ENCODE measurements at regions not wholly inside any gene's neighbourhood (a gene's known extent, or its start where the extent isn't known, plus 50 kb on each side); places are given as distances from the start of the nearest gene placed in this dataset.

DNA sequence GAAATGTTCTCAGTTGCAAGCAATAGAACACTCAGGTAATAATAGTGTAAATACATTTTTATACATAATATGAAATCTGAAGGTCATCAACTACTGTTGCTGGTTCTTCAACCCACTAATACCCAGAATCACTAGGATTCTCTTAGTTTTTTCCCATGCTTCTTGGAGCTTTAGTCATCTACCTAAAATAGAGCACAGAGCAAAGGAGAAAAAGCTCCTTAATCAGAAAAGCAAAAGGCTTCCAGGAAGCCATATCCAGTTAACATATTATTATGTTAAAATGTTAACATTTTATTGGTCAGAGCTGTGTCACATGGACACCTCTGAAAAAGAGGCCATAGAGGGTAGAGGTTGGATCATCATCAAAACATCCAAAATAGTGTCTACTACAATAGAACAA, 57.0 kb downstream of the CCER1 start:
- TF ChIP-seq EP300 (IDR thresholded peaks at IDR 0.05; ENCODE audit: borderline replicate concordance in 1 of 2, control insufficient read depth in 1 of 2, low read depth in 2 of 2, low read length in 2 of 2) (no peak), MEF2A (IDR thresholded peaks at IDR 0.05; ENCODE audit: insufficient read depth, low read depth, low read length) (no peak)
- TF ChIP-seq, protein P1, sequence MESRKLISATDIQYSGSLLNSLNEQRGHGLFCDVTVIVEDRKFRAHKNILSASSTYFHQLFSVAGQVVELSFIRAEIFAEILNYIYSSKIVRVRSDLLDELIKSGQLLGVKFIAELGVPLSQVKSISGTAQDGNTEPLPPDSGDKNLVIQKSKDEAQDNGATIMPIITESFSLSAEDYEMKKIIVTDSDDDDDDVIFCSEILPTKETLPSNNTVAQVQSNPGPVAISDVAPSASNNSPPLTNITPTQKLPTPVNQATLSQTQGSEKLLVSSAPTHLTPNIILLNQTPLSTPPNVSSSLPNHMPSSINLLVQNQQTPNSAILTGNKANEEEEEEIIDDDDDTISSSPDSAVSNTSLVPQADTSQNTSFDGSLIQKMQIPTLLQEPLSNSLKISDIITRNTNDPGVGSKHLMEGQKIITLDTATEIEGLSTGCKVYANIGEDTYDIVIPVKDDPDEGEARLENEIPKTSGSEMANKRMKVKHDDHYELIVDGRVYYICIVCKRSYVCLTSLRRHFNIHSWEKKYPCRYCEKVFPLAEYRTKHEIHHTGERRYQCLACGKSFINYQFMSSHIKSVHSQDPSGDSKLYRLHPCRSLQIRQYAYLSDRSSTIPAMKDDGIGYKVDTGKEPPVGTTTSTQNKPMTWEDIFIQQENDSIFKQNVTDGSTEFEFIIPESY (IDR thresholded peaks at IDR 0.05) = no peak

Measured in GM12878 (cell line).